AG04450 (cell line): ENCODE measurements at regions not wholly inside any gene's neighbourhood (a gene's known extent, or its start where the extent isn't known, plus 50 kb on each side); places are given as distances from the start of the nearest gene placed in this dataset.

ENCODE experiments used
- CTCF ChIA-PET: fragments of 300-600, 350-600 bp; formaldehyde crosslinking; extraction: SDS; loops from one replicate; lab custom pipeline; 2022; ENCODE audit warnings: antibody characterized with exemption, inconsistent platforms; lab: Charles Lee
- POLR2A ChIA-PET: fragments of 350-600 bp; formaldehyde crosslinking; extraction: SDS; loops from one replicate; lab custom pipeline; 2021; ENCODE audit warnings: antibody characterized with exemption, inconsistent platforms; lab: Yijun Ruan, JAX
- DNase-seq: peaks from one replicate; pipeline ENCODE4 v3.0.0-alpha.2; 2011; ENCODE audit warnings: low read depth, low spot score
- H3K27ac ChIP-seq: one replicate; pipeline ENCODE4 v1.5.1; 2012; ENCODE audit warnings: low read depth, low read length, control low read depth
- H3K27me3 ChIP-seq: one replicate; pipeline ENCODE4 v1.6.0; 2012; ENCODE audit warnings: low read length; ENCODE audit not compliant: control insufficient read depth, insufficient read depth
- H3K4me3 ChIP-seq: 2 replicates; pipeline ENCODE4 v1.5.1; 2011; ENCODE audit warnings: mild to moderate bottlenecking, low read depth, low read length, control low read depth
- H3K9me3 ChIP-seq: 2 replicates; pipeline ENCODE4 v1.5.1; 2012; ENCODE audit warnings: low read length; ENCODE audit not compliant: control insufficient read depth, insufficient read depth
- TF ChIP-seq, protein P1 (sequence below): IDR thresholded peaks from 2 replicates; pipeline ENCODE4 v1.5.1; 2011; ENCODE audit warnings: low read depth, low read length, control low read depth, inconsistent platforms

DNA sequence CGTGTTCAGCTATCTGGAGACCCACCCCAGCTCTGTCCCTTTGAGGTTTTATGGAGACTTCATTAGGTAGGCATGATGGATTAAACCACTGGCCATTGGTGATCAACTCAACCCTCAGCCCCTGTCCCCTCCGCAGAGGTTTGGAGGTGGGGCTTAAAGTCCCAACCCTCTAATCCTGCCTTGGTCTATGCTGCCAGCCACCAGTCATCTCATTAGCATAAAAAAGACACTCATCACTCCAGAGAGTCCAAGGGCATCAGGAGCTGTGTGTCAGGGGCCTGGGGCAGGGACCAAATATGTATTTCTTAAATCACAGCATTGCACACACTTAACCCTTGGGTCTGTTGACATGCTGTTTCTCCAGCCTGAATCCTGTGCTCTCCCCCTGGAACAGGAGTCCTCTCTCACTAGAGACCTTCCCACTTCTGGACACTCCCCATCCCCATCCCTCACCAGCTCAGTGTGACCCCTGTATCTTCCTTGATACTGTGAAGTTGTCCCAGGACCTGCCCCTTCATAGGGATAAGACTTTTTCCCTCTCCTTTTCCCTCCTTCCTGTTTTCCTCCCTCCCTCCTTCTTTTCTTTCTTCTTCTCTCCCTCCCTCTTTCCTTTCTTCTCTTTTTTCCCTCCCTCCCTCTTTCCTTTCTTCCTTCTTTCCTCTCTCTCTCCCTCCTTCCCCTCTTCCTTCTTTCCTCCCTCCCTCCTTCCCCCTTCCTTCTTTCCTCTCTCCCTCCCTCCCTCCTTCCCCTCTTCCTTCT, 54.7 kb upstream of the CLMN start:
- DNase-seq = no peak
- TF ChIP-seq, protein P1, sequence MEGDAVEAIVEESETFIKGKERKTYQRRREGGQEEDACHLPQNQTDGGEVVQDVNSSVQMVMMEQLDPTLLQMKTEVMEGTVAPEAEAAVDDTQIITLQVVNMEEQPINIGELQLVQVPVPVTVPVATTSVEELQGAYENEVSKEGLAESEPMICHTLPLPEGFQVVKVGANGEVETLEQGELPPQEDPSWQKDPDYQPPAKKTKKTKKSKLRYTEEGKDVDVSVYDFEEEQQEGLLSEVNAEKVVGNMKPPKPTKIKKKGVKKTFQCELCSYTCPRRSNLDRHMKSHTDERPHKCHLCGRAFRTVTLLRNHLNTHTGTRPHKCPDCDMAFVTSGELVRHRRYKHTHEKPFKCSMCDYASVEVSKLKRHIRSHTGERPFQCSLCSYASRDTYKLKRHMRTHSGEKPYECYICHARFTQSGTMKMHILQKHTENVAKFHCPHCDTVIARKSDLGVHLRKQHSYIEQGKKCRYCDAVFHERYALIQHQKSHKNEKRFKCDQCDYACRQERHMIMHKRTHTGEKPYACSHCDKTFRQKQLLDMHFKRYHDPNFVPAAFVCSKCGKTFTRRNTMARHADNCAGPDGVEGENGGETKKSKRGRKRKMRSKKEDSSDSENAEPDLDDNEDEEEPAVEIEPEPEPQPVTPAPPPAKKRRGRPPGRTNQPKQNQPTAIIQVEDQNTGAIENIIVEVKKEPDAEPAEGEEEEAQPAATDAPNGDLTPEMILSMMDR = no peak
- no peaks in the 10 kb centered on the region for H3K27me3 ChIP-seq
- H3K4me3 ChIP-seq = no peak overlapping the region
- no peaks in the 10 kb centered on the region for H3K9me3 ChIP-seq
- H3K27ac ChIP-seq = no peak overlapping the region
- CTCF ChIA-PET = no interaction called here
- POLR2A ChIA-PET = no interaction called here

DNA sequence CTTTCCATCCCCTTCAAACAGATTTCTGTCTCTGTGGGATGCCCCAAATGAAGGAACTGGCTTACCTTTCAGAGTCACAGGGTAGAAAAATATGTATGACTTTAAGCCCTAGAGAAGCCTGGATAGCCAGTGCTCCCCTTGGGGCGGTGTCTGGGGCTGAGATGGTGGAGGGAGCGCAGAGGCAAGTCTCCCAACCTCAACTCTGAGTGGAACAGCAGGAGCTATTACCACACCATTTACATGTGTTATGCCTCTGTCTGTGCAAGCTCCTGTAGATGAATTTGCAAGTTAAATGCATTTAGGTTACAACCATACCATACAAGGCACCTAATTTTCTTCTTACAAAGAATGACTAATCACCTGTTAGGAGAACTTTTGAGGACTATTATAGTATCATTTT, 50.4 kb upstream of the CLMN start:
- Histone ChIP-seq H3K9me3 (no peaks in the 10 kb centered on the region), H3K27ac (no peak overlapping the region), H3K4me3 (no peak overlapping the region), H3K27me3 (no peaks in the 10 kb centered on the region)
- ChIA-PET CTCF (interaction anchor here (2.0 kb wide), 1 partner anchor 9 kb away, joined by 4 read pairs; no protein-coding TSS in a partner anchor), POLR2A (no interaction called here)
- TF ChIP-seq, protein P1 = no peak
- no peak for DNase-seq
